Coronary artery (tissue), 2 donors: ENCODE measurements at regions not wholly inside any gene's neighbourhood (a gene's known extent, or its start where the extent isn't known, plus 50 kb on each side); places are given as distances from the start of the nearest gene placed in this dataset.
A peak's percentile ranks its signal among the peaks of the same experiment; 100 is the strongest.

Source experiments
- DNase-seq: peaks from one replicate; pipeline ENCODE4 v3.0.0-alpha.2; 2017; ENCODE audit warnings: low spot score
- H3K27ac ChIP-seq, 2 donors: fragments of 200-600 bp; sonication (generic); one replicate each; pipeline ENCODE4 v1.5.1; 2016 to 2019
- H3K4me3 ChIP-seq: fragments of 200-600 bp; sonication (generic); 2 replicates; pipeline ENCODE4 v1.5.1; 2016; ENCODE audit warnings: mild to moderate bottlenecking, moderate library complexity
- TF ChIP-seq, protein P1 (sequence below): fragments of 200-600 bp; sonication (generic); IDR thresholded peaks from one replicate; pipeline ENCODE4 v1.5.1; 2019; ENCODE audit warnings: antibody characterized with exemption

GRCh38 chr16:73890186-73891128 lies 406.2 kb upstream of the PSMD7 start:
- Histone ChIP-seq H3K27ac (no peak overlapping the region), H3K4me3 (peak overlapping the region; percentile 36)
- no peak for DNase-seq
- TF ChIP-seq, protein P1, sequence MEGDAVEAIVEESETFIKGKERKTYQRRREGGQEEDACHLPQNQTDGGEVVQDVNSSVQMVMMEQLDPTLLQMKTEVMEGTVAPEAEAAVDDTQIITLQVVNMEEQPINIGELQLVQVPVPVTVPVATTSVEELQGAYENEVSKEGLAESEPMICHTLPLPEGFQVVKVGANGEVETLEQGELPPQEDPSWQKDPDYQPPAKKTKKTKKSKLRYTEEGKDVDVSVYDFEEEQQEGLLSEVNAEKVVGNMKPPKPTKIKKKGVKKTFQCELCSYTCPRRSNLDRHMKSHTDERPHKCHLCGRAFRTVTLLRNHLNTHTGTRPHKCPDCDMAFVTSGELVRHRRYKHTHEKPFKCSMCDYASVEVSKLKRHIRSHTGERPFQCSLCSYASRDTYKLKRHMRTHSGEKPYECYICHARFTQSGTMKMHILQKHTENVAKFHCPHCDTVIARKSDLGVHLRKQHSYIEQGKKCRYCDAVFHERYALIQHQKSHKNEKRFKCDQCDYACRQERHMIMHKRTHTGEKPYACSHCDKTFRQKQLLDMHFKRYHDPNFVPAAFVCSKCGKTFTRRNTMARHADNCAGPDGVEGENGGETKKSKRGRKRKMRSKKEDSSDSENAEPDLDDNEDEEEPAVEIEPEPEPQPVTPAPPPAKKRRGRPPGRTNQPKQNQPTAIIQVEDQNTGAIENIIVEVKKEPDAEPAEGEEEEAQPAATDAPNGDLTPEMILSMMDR, result no peak

DNA sequence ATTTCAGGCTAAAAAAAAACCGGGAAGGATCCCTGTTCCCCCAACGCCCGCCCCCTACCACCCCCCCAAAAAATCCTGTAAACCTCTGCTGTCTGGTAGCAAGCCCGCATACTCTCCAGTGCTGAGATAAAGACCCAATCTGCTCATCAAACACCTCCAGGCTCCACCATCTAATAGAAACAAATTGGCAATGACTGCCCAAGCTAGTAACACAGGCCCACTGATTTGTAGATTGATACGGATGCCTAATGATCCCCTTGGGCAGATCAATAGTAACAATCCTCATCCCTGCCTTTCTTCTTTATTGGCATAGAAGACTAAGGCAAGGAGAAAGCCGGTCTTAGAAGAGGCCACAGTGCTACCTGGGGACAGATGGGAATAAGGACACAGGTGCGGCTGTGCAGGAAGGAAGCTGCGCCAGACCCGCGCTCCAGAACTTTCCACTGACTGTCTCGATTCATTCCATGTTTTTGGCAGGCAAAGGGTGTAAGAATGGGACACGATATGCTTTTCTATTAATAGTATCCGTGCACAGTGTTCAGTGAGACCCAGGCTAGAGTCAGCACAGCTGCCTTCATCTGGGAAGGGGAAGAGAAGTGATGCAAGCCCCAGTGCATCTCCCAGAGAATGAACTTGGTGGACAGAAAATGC lies 407.6 kb upstream of the PSMD7 start:
- TF ChIP-seq, protein P1, result no peak
- Histone ChIP-seq H3K4me3 (no peak overlapping the region), H3K27ac (no peak overlapping the region)
- no peak for DNase-seq

DNA sequence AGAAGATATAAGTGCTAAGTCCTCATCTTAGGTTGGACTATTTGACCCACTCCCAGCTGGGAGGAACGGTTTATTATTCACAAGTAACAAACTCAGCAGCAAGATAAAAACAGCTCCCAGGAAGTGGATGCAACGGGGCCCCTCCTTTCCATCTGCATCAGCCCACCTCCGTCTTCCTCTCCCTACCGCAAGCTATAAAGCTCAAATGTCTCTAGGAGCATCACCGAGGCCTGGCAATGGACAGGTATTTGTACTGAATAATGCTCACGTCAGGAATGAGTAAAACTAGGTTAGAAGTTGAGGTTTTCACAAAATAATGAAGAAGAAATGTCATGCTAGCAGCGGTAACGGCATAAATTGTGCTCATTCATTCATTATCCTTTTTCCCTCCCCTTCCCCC lies 408.7 kb upstream of the PSMD7 start:
- Histone ChIP-seq H3K4me3 (no peak overlapping the region), H3K27ac (no peak overlapping the region)
- TF ChIP-seq, protein P1, result no peak
- no peak for DNase-seq

GRCh38 chr16:73886426-73886825 lies 410.2 kb upstream of the PSMD7 start:
- TF ChIP-seq, protein P1, result no peak
- no peak for DNase-seq
- H3K4me3 ChIP-seq, result no peak overlapping the region
- H3K27ac ChIP-seq, result no peak overlapping the region

GRCh38 chr16:73885319-73885718 lies 411.3 kb upstream of the PSMD7 start:
- H3K4me3 ChIP-seq, result no peak overlapping the region
- H3K27ac ChIP-seq, result no peak overlapping the region
- TF ChIP-seq, protein P1, result no peak
- DNase-seq, result no peak

- DNase-seq, result no peak
- Histone ChIP-seq H3K27ac (no peak overlapping the region), H3K4me3 (no peak overlapping the region)
- TF ChIP-seq, protein P1, result no peak
These were observed 412.8 kb upstream of the PSMD7 start for GRCh38 chr16:73883841-73884240.

DNA sequence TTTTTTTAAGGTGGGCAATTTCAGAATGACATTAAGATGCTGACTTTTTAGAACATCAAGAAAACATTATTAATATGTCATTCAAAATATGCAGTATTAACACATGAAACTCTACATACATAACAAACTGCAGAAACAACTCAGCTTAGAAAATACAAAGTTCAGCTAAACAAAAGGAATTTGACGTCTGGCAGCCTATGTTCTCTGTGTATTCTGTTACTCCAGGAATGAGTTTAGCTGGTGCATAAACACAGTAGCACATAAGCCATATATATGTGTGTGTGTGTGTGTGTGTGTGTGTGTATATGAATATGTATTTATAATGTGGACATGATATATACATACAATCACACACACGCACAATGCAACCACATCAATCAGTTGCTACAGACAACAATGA lies 413.5 kb upstream of the PSMD7 start:
- no peak overlapping the region for H3K4me3 ChIP-seq
- no peak for DNase-seq
- no peak overlapping the region for H3K27ac ChIP-seq
- TF ChIP-seq, protein P1, result no peak
